Fibroblast of villous mesenchyme (primary cell): ENCODE measurements at regions not wholly inside any gene's neighbourhood (a gene's known extent, or its start where the extent isn't known, plus 50 kb on each side); places are given as distances from the start of the nearest gene placed in this dataset.
A peak's percentile ranks its signal among the peaks of the same experiment; 100 is the strongest.

Source experiments
- DNase-seq: peaks from one replicate; pipeline ENCODE4 v3.0.0-alpha.2; 2010; ENCODE audit warnings: low read depth
- H3K4me3 ChIP-seq: 2 replicates; pipeline ENCODE4 v1.5.1; 2011; ENCODE audit warnings: low read depth, mild to moderate bottlenecking, low read length
- TF ChIP-seq, protein P1 (sequence below): IDR thresholded peaks from 2 replicates; pipeline ENCODE4 v1.5.1; 2012; ENCODE audit warnings: low read depth, mild to moderate bottlenecking, low read length; ENCODE audit not compliant: insufficient read depth

DNA sequence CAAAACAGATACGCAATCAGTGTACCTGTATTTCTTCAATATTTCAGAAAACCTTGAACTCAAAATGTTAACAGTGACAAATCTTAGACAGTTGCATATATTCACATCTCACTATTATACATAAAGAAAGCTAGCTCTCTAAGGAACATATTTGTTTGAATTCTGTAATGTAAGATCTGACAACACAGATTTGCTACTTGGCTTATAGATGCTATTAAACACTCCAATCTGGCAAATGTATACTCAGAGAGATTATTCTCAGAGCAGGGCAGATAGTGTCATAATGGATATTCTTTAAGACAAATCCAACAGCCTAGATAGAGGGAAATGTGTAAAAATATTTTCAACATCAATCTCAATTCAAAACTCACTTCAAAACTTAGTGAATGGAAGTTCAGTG is 794.5 kb upstream of the CDH9 start:
- TF ChIP-seq, protein P1, sequence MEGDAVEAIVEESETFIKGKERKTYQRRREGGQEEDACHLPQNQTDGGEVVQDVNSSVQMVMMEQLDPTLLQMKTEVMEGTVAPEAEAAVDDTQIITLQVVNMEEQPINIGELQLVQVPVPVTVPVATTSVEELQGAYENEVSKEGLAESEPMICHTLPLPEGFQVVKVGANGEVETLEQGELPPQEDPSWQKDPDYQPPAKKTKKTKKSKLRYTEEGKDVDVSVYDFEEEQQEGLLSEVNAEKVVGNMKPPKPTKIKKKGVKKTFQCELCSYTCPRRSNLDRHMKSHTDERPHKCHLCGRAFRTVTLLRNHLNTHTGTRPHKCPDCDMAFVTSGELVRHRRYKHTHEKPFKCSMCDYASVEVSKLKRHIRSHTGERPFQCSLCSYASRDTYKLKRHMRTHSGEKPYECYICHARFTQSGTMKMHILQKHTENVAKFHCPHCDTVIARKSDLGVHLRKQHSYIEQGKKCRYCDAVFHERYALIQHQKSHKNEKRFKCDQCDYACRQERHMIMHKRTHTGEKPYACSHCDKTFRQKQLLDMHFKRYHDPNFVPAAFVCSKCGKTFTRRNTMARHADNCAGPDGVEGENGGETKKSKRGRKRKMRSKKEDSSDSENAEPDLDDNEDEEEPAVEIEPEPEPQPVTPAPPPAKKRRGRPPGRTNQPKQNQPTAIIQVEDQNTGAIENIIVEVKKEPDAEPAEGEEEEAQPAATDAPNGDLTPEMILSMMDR: no peak
- DNase-seq: no peak
- no peak overlapping the region for H3K4me3 ChIP-seq

DNA sequence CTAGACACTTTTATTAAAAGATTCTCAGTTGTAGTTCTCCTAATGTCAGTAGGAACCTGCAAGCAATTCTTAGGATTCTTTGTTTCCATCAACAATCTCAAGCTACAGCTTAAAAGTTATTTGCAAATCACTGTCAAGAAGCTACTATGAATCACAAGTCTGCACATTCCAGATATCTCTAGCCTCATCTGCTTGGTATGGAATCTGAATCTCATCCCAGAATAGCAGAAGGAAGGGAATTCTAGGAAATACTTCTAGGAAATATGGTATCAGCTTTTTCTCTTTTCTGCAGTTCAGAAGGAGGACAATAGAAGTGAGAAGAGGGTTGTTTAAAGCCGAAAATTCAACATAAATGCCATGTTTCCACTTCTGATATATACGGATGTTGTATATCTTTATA is 792.2 kb upstream of the CDH9 start:
- DNase-seq: no peak
- H3K4me3 ChIP-seq: no peak overlapping the region
- TF ChIP-seq, protein P1: no peak

DNA sequence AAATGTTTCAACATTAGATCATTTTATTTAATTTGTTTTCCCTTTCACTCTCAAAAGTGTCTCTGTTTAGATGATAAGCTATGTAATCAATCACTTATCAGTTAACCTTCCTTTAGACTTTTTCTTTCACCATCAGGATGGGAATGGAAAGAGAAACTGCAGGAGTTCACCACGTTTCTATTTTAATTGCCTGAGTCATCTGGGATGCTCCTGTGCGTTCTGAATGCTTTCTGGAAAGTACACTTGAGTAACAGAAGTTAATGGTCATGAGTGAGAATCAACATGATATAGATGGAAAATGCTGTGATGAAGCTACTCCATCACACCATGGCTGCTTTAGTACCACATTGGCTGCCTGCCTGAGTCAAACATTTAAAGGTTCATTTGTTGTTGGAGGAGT is 783.3 kb upstream of the CDH9 start:
- TF ChIP-seq, protein P1: no peak
- no peak for DNase-seq
- no peak overlapping the region for H3K4me3 ChIP-seq

DNA sequence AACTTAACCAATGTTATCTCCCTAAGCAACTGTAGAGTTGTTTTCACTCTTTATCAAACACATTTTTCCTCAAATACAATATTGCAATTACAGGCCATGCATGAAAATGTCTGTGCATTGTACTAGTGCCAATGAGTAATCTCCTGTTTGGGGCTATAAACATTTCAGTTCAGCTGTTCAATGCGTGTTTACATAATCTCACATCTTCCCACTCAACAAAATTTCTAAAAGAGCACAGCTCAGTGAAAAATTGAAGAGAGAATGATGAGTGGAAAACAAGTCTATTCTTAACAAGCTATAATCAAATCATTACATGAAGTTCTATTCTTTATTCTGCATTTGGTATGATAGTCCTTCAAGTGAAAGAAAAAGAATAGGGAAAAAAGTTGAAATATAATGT is 780.5 kb upstream of the CDH9 start:
- TF ChIP-seq, protein P1: no peak
- no peak overlapping the region for H3K4me3 ChIP-seq
- no peak for DNase-seq

DNA sequence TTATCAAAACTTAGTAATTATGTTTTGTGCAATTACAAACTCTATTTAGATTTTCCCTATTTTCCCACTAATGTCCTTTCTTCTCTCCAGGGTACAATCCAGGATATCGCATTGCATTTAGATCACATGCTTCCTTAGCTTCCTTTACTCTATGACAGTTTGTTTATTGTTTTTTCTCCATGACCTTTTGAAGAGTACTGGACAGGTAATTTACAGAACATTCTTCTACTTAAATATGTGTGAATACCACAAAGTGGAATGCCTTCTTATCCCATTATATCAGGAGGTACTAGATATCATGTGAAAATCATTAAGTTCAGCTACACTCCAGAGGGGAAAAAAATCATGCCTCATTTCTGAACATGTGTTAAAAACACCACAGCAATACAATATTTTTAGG is 776.6 kb upstream of the CDH9 start:
- TF ChIP-seq, protein P1: no peak
- DNase-seq: no peak

DNA sequence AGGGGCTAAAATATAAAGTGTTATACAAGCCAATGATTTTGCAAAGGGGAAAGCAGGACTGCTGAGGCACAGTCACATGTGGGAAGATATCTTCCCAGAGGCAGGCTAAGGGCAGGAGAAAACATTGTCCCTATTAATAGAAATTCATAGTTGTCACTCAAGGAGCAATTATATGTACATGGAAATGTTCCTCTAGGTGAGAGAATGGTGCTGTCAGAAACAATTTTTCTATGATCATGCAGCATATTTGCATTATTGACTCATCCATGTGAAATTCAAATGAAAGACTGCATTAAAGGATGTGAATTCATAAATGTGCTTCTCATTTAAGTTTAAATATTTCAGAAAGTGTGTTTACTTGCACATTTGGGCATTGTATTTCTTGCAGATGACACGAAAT is 775.9 kb upstream of the CDH9 start:
- no peak for DNase-seq
- H3K4me3 ChIP-seq: no peak overlapping the region
- TF ChIP-seq, protein P1: no peak

More for the DNA sequence above, 776.6 kb upstream of the CDH9 start:
- no peak overlapping the region for H3K4me3 ChIP-seq

DNA sequence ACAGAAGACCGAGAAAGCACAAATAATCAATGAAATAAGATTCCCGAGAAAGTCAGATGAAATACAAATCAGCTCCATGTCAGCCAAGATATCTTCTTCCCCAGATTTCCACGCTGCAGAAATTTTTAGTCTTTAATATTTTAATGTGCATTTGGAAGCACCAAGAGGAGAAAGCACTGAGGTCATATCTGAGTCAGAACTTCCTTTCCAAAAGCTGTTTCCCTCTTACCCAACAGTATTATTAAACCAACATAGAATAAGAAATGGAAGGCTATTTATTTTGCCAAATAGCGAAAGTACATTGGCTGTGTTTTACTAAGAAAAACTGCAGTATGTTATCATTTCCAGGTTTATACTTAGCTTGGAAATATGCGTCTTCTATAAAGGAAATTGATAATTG is 772.1 kb upstream of the CDH9 start:
- TF ChIP-seq, protein P1: no peak
- no peak overlapping the region for H3K4me3 ChIP-seq
- DNase-seq: peak; percentile 1
